Astrocyte of the hippocampus (primary cell): ENCODE measurements at regions not wholly inside any gene's neighbourhood (a gene's known extent, or its start where the extent isn't known, plus 50 kb on each side); places are given as distances from the start of the nearest gene placed in this dataset.
A peak's percentile ranks its signal among the peaks of the same experiment; 100 is the strongest.
"Not testable (repeated sequence)": the region's sequence is repeated elsewhere in the genome, so short reads cannot be mapped to it uniquely, and the experiment has no call there.

Experiments used
- DNase-seq: peaks from one replicate; pipeline ENCODE4 v3.0.0; 2011; ENCODE audit warnings: low read depth, low spot score

- DNase-seq = no peak
Measured at GRCh38 chr5:163161512-163161911, 275.9 kb upstream of the CCNG1 start.

GRCh38 chr5:163162645-163163044 is 274.8 kb upstream of the CCNG1 start:
- DNase-seq = no peak

GRCh38 chr5:163163858-163164257 is 273.5 kb upstream of the CCNG1 start:
- DNase-seq = peak; percentile 18

- no peak for DNase-seq
Measured at GRCh38 chr5:163165277-163165676, 272.1 kb upstream of the CCNG1 start.

- DNase-seq = not testable (repeated sequence)
Measured at GRCh38 chr5:163170161-163170560, 267.2 kb upstream of the CCNG1 start.

- peak; percentile 2 for DNase-seq
Measured at GRCh38 chr5:163172540-163173338, 264.7 kb upstream of the CCNG1 start.

- DNase-seq = no peak
Measured at GRCh38 chr5:163177971-163178370, 259.4 kb upstream of the CCNG1 start.

GRCh38 chr5:163185315-163185714 is 252.1 kb upstream of the CCNG1 start:
- DNase-seq = no peak

GRCh38 chr5:163189023-163189553 is 248.3 kb upstream of the CCNG1 start:
- DNase-seq = no peak

GRCh38 chr5:163190283-163190682 is 247.1 kb upstream of the CCNG1 start:
- no peak for DNase-seq

- no peak for DNase-seq
Measured at GRCh38 chr5:163190784-163191183, 246.6 kb upstream of the CCNG1 start.

GRCh38 chr5:163193886-163194285 is 243.5 kb upstream of the CCNG1 start:
- no peak for DNase-seq

GRCh38 chr5:163205645-163206044 is 231.8 kb upstream of the CCNG1 start:
- no peak for DNase-seq

GRCh38 chr5:163221581-163221980 is 215.8 kb upstream of the CCNG1 start:
- no peak for DNase-seq

- DNase-seq = no peak
Measured at GRCh38 chr5:163222982-163223381, 214.4 kb upstream of the CCNG1 start.

- DNase-seq = no peak
Measured at GRCh38 chr5:163244445-163244987, 192.9 kb upstream of the CCNG1 start.

- no peak for DNase-seq
Measured at GRCh38 chr5:163245584-163245983, 191.8 kb upstream of the CCNG1 start.

GRCh38 chr5:163248333-163248732 is 189.1 kb upstream of the CCNG1 start:
- DNase-seq = peak; percentile 67

- peak; percentile 74 for DNase-seq
Measured at GRCh38 chr5:163248871-163249270, 188.5 kb upstream of the CCNG1 start.

- DNase-seq = peak; percentile 9
Measured at GRCh38 chr5:163252950-163253349, 184.4 kb upstream of the CCNG1 start.

GRCh38 chr5:163259495-163259894 is 177.9 kb upstream of the CCNG1 start:
- DNase-seq = no peak

GRCh38 chr5:163260471-163260870 is 176.9 kb upstream of the CCNG1 start:
- DNase-seq = no peak

GRCh38 chr5:163260961-163261360 is 176.4 kb upstream of the CCNG1 start:
- DNase-seq = no peak
